IMR-90 (cell line): ENCODE measurements at regions not wholly inside any gene's neighbourhood (a gene's known extent, or its start where the extent isn't known, plus 50 kb on each side); places are given as distances from the start of the nearest gene placed in this dataset.

Experiments used
- ATAC-seq: fragments of 200-7000 bp; cut with Tn5 transposase; 2 replicates; pipeline ENCODE4 v1.9.1; 2020; ENCODE audit warnings: low read depth, mild to moderate bottlenecking, moderate library complexity
- BruUV-seq: library from RNA; stranded (reverse); fragments of 400-500 nt; replicated peaks from 2 replicates; lab custom pipeline; 2021; lab: Mats Ljungman, UMichigan
- CTCF ChIA-PET: fragments of 300-600 bp; formaldehyde crosslinking; extraction: SDS; loops from one replicate; lab custom pipeline; 2021; ENCODE audit warnings: antibody characterized with exemption; lab: Yijun Ruan, JAX
- POLR2A ChIA-PET: fragments of 300-600 bp; sonication (Branson Sonifier 250); formaldehyde crosslinking; loops from one replicate; lab custom pipeline; 2022; ENCODE audit warnings: antibody characterized with exemption; ENCODE audit not compliant: unreplicated experiment; lab: Charles Lee
- DNase-seq: peaks from one replicate; pipeline ENCODE4 v3.0.0; 2013
- H2AFZ ChIP-seq: replicated peaks from 2 replicates; pipeline ENCODE3; 2013; ENCODE audit warnings: low read length, mild to moderate bottlenecking; ENCODE audit not compliant: poor library complexity
- H2AK5ac ChIP-seq: 2 replicates; pipeline ENCODE4 v1.6.1; 2013; ENCODE audit warnings: low read depth, low read length, inconsistent platforms
- H2AK9ac ChIP-seq: replicated peaks from 2 replicates; pipeline ENCODE3; 2013; ENCODE audit warnings: mild to moderate bottlenecking, low read depth, low read length, moderate library complexity; ENCODE audit not compliant: poor library complexity
- H2BK120ac ChIP-seq: 2 replicates; pipeline ENCODE4 v1.6.1; 2013; ENCODE audit warnings: low read depth, low read length, inconsistent platforms
- H2BK15ac ChIP-seq: 3 replicates; pipeline ENCODE4 v1.6.1; 2013; ENCODE audit warnings: low read depth, low read length, inconsistent platforms
- H2BK20ac ChIP-seq: 2 replicates; pipeline ENCODE4 v1.6.1; 2013; ENCODE audit warnings: low read depth, mild to moderate bottlenecking, inconsistent platforms, low read length, moderate library complexity
- H2BK5ac ChIP-seq: 2 replicates; pipeline ENCODE4 v1.6.1; 2013; ENCODE audit warnings: mild to moderate bottlenecking, low read depth, low read length, inconsistent platforms; ENCODE audit not compliant: poor library complexity, severe bottlenecking
- H3K14ac ChIP-seq: replicated peaks from 2 replicates; pipeline ENCODE4 v1.6.1; 2013; ENCODE audit warnings: low read depth, low read length, inconsistent platforms
- H3K18ac ChIP-seq: 2 replicates; pipeline ENCODE4 v1.6.1; 2013; ENCODE audit warnings: low read depth, low read length, control low read depth
- H3K23ac ChIP-seq: 2 replicates; pipeline ENCODE4 v1.6.1; 2013; ENCODE audit warnings: low read depth, low read length, inconsistent platforms
- H3K27ac ChIP-seq: 2 replicates; pipeline ENCODE4 v1.5.1; 2013; ENCODE audit warnings: mild to moderate bottlenecking, control low read depth, low read length; ENCODE audit not compliant: insufficient read depth
- H3K27me3 ChIP-seq: 2 replicates; pipeline ENCODE4 v1.6.1; 2013; ENCODE audit warnings: low read length; ENCODE audit not compliant: control insufficient read depth, insufficient read depth
- H3K36me3 ChIP-seq: 2 replicates; pipeline ENCODE4 v1.6.1; 2013; ENCODE audit warnings: low read length, mixed read lengths; ENCODE audit not compliant: control insufficient read depth, insufficient read depth
- H3K4ac ChIP-seq: 2 replicates; pipeline ENCODE4 v1.6.1; 2013; ENCODE audit warnings: low read depth, low read length, inconsistent platforms
- H3K4me1 ChIP-seq: 2 replicates; pipeline ENCODE4 v1.6.1; 2013; ENCODE audit warnings: low read length, mixed read lengths; ENCODE audit not compliant: control insufficient read depth, insufficient read depth
- H3K4me2 ChIP-seq: 2 replicates; pipeline ENCODE4 v1.6.1; 2013; ENCODE audit warnings: low read depth, mild to moderate bottlenecking, control low read depth, low read length, moderate library complexity
- H3K4me3 ChIP-seq: 2 replicates; pipeline ENCODE4 v1.5.1; 2013; ENCODE audit warnings: low read depth, mild to moderate bottlenecking, control low read depth, low read length, moderate library complexity; ENCODE audit not compliant: insufficient read depth
- H3K56ac ChIP-seq: 2 replicates; pipeline ENCODE4 v1.6.1; 2013; ENCODE audit warnings: low read length, inconsistent platforms; ENCODE audit not compliant: insufficient read depth; ENCODE audit errors: extremely low read depth
- H3K79me1 ChIP-seq, 2 experiments: 2 replicates each; pipeline ENCODE4 v1.6.1; 2013; ENCODE audit warnings: low read length in 2 of 2, inconsistent platforms in 1 of 2, low read depth in 1 of 2
- H3K9ac ChIP-seq: 2 replicates; pipeline ENCODE4 v1.6.1; 2013; ENCODE audit warnings: low read depth, low read length, control low read depth
- H3K9me1 ChIP-seq: 2 replicates; pipeline ENCODE4 v1.6.1; 2013; ENCODE audit warnings: low read length, inconsistent platforms; ENCODE audit not compliant: insufficient read depth
- H3K9me3 ChIP-seq: 2 replicates; pipeline ENCODE4 v1.6.1; 2013; ENCODE audit warnings: low read length; ENCODE audit not compliant: control insufficient read depth, insufficient read depth
- H4K20me1 ChIP-seq: 2 replicates; pipeline ENCODE4 v1.6.1; 2013; ENCODE audit warnings: low read length, inconsistent platforms; ENCODE audit not compliant: insufficient read depth
- H4K5ac ChIP-seq: 2 replicates; pipeline ENCODE4 v1.6.1; 2013; ENCODE audit warnings: mild to moderate bottlenecking, low read depth, low read length, control low read depth
- H4K8ac ChIP-seq, 2 experiments: 2 replicates each; pipeline ENCODE4 v1.6.1; 2013; ENCODE audit warnings: low read depth in 2 of 2, low read length in 2 of 2, control low read depth in 1 of 2, inconsistent platforms in 1 of 2
- H4K91ac ChIP-seq: 2 replicates; pipeline ENCODE4 v1.6.1; 2013; ENCODE audit warnings: low read depth, low read length, inconsistent platforms; ENCODE audit not compliant: insufficient read depth
- NFE2L2 ChIP-seq: fragments of 150-350 bp; IDR thresholded peaks from 2 replicates; pipeline ENCODE4 v1.6.1; 2016; ENCODE audit warnings: low read depth, mild to moderate bottlenecking, low read length
- RCOR1 ChIP-seq: IDR thresholded peaks from 2 replicates; pipeline ENCODE4 v1.6.1; 2012; ENCODE audit warnings: mild to moderate bottlenecking, low read length, improper control_type of control experiment; ENCODE audit not compliant: insufficient replicate concordance
- WGBS, 2 experiments: methylation state at CpG; one replicate each; pipeline versions ENCODE4 v1.1.5 to v1.1.7; 2013; ENCODE audit warnings: missing lambda C conversion rate in 2 of 2; ENCODE audit not compliant: insufficient read length in 1 of 2; ENCODE audit errors: extremely low coverage in 2 of 2; 5-methylcytosine and 5-hydroxymethylcytosine counted together
- dilution Hi-C: fragments of 300-500 bp; cut with HindIII; formaldehyde crosslinking; loops from one replicate; pipeline ENCODE4 v1.14.3; 2018; ENCODE audit warnings: low sequenced_read_pairs; ENCODE audit not compliant: unreplicated experiment
- in situ Hi-C: fragments of 300-500 bp; cut with MboI; formaldehyde crosslinking; loops from 3 replicates; pipeline ENCODE4 v1.14.3; 2019; ENCODE audit warnings: low sequenced_read_pairs, inconsistent platforms, mixed read lengths
- intact Hi-C: fragments of 100-400 bp; cut with micrococcal nuclease; formaldehyde crosslinking; loops from 2 replicates; pipeline ENCODE4 v1.10.0; 2022
- TF ChIP-seq, protein P1 (sequence below): fragments of 150-350 bp; IDR thresholded peaks from 2 replicates; pipeline ENCODE4 v1.6.1; 2016; ENCODE audit warnings: low read depth, mild to moderate bottlenecking, low read length, moderate library complexity, borderline replicate concordance

DNA sequence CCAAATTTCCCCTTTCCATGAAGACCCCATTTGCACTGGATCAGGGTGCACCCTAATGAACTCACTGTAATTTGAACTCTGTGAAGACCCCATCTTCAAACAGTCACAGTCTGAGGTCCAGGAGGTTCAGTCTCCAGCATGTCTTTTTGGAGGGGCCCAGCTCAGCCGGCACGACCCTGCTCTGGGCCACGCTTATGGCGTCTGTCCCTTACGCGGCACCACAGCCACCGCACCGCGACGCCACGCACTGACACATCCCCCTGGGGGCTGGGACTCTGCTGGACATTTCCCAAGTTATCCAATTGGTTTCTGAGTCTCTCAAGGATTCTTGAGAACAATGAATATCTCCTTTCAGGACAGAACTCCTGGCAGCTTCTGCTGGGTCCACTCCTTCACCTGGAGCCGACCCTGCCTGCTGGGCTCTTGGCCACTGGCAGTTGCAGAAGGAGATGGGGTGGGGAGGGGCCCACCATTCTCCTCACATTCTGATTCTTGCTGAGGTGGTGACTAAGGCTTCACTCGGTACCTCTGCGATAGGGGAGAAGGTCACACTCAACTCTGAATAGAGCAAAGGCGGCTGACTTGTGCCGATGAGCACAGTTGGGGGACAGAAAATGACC lies 124.0 kb downstream of the RTP5 start:
- H3K79me1 ChIP-seq: no peaks in the 10 kb centered on the region
- in situ Hi-C loops (no loop called here), intact Hi-C loops (no loop called here), dilution Hi-C loops (no loop called here)
- H3K14ac ChIP-seq: no peak overlapping the region
- H3K4ac ChIP-seq: no peak overlapping the region
- H2BK120ac ChIP-seq: no peak overlapping the region
- H3K56ac ChIP-seq: no peak overlapping the region
- H2AFZ ChIP-seq: no peak overlapping the region
- no peaks in the 10 kb centered on the region; the same call in 1 of the 2 replicates for H3K9me3 ChIP-seq
- TF ChIP-seq NFE2L2 (no peak), RCOR1 (no peak)
- TF ChIP-seq, protein P1, sequence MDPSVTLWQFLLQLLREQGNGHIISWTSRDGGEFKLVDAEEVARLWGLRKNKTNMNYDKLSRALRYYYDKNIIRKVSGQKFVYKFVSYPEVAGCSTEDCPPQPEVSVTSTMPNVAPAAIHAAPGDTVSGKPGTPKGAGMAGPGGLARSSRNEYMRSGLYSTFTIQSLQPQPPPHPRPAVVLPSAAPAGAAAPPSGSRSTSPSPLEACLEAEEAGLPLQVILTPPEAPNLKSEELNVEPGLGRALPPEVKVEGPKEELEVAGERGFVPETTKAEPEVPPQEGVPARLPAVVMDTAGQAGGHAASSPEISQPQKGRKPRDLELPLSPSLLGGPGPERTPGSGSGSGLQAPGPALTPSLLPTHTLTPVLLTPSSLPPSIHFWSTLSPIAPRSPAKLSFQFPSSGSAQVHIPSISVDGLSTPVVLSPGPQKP: no peak
- H3K9ac ChIP-seq: no peak overlapping the region
- H2BK15ac ChIP-seq: no peak overlapping the region
- H4K8ac ChIP-seq: no peak overlapping the region
- H4K5ac ChIP-seq: no peak overlapping the region
- no peaks in the 10 kb centered on the region for H3K9me1 ChIP-seq
- H2AK9ac ChIP-seq: no peak overlapping the region
- no peak overlapping the region for H4K91ac ChIP-seq
- no peaks in the 10 kb centered on the region for H3K36me3 ChIP-seq
- ChIA-PET CTCF (no interaction called here), POLR2A (interaction anchor here (0.6 kb wide), 1 partner anchor 558 kb away, joined by 11 read pairs; no protein-coding TSS in a partner anchor)
- H2BK5ac ChIP-seq: no peak overlapping the region
- H3K27me3 ChIP-seq: peaks cover 24% of the 10 kb centered on the region
- no peak overlapping the region for H3K4me2 ChIP-seq
- no peak overlapping the region for H2AK5ac ChIP-seq
- ATAC-seq (no peak), DNase-seq (no peak)
- H2BK20ac ChIP-seq: no peak overlapping the region
- BruUV-seq: no TSS peak
- H3K27ac ChIP-seq: no peak overlapping the region
- no peaks in the 10 kb centered on the region for H3K4me1 ChIP-seq
- H3K4me3 ChIP-seq: no peak overlapping the region
- no peak overlapping the region for H3K18ac ChIP-seq
- 91% methylated on average over 10 of the region's 16 CpGs; no CpG with 5 or more reads in 1 of the 2 experiments for WGBS, 2 experiments
- H4K20me1 ChIP-seq: no peaks in the 10 kb centered on the region
- H3K23ac ChIP-seq: no peak overlapping the region
